H4 (cell line): ENCODE measurements at regions not wholly inside any gene's neighbourhood (a gene's known extent, or its start where the extent isn't known, plus 50 kb on each side); places are given as distances from the start of the nearest gene placed in this dataset.

Experiments
- DNase-seq: peaks from one replicate; pipeline ENCODE4 v3.0.0-alpha.2; 2015; ENCODE audit warnings: low spot score

GRCh38 chr10:29757551-29758297 lies 123.0 kb upstream of the SVIL start:
- DNase-seq, result peak; percentile 35

GRCh38 chr10:29756451-29756850 lies 121.7 kb upstream of the SVIL start:
- no peak for DNase-seq

GRCh38 chr10:29753283-29753682 lies 118.5 kb upstream of the SVIL start:
- DNase-seq, result no peak

GRCh38 chr10:29751684-29752083 lies 116.9 kb upstream of the SVIL start:
- no peak for DNase-seq

- DNase-seq, result no peak
These were observed 116.5 kb upstream of the SVIL start for GRCh38 chr10:29751240-29751639.

GRCh38 chr10:29749150-29749549 lies 114.4 kb upstream of the SVIL start:
- DNase-seq, result no peak

- no peak for DNase-seq
These were observed 113.4 kb upstream of the SVIL start for GRCh38 chr10:29748109-29748650.

- DNase-seq, result no peak
These were observed 111.5 kb upstream of the SVIL start for GRCh38 chr10:29746080-29746797.

GRCh38 chr10:29740981-29741545 lies 106.3 kb upstream of the SVIL start:
- no peak for DNase-seq

GRCh38 chr10:29738341-29738740 lies 103.6 kb upstream of the SVIL start:
- no peak for DNase-seq

GRCh38 chr10:29737074-29737593 lies 102.4 kb upstream of the SVIL start:
- DNase-seq, result no peak

- no peak for DNase-seq
These were observed 101.7 kb upstream of the SVIL start for GRCh38 chr10:29736366-29737073.

- peak; percentile 55 for DNase-seq
These were observed 101.0 kb upstream of the SVIL start for GRCh38 chr10:29735628-29736365.

GRCh38 chr10:29734962-29735627 lies 100.3 kb upstream of the SVIL start:
- DNase-seq, result no peak

- no peak for DNase-seq
These were observed 99.8 kb upstream of the SVIL start for GRCh38 chr10:29734640-29734961.

GRCh38 chr10:29733323-29733722 lies 98.6 kb upstream of the SVIL start:
- DNase-seq, result no peak

- no peak for DNase-seq
These were observed 98.1 kb upstream of the SVIL start for GRCh38 chr10:29732918-29733317.

- no peak for DNase-seq
These were observed 97.0 kb upstream of the SVIL start for GRCh38 chr10:29731760-29732159.

GRCh38 chr10:29730969-29731368 lies 96.2 kb upstream of the SVIL start:
- no peak for DNase-seq

- DNase-seq, result no peak
These were observed 95.7 kb upstream of the SVIL start for GRCh38 chr10:29730458-29730857.

GRCh38 chr10:29728541-29729049 lies 93.8 kb upstream of the SVIL start:
- DNase-seq, result no peak
